ENCODE measurements at regions not wholly inside any gene's neighbourhood (a gene's known extent, or its start where the extent isn't known, plus 50 kb on each side); places are given as distances from the start of the nearest gene placed in this dataset.

GRCh38 chr11:15374418-15374817 lies 259.7 kb downstream of the INSC start:
- TF ChIP-seq EP300 (IDR thresholded peaks at IDR 0.05; ENCODE audit: low read depth) (no peak), POLR2AphosphoS5 (IDR thresholded peaks at IDR 0.05) (no peak), POLR2A (IDR thresholded peaks at IDR 0.05) (no peak), CTCF (IDR thresholded peaks at IDR 0.05) (no peak)
- Histone ChIP-seq H3K27me3 (no peaks in the 10 kb centered on the region), H3K36me3 (no peaks in the 10 kb centered on the region), H3K4me3 (no peak overlapping the region), H3K4me1 (no peaks in the 10 kb centered on the region), H3K9me3 (no peaks in the 10 kb centered on the region), H3K27ac (no peak overlapping the region)
- 77 to 80% methylated on average over 2 of the region's 2 CpGs for WGBS, 2 donors (ENCODE audit: low coverage in 1 of 2)
- no peak for DNase-seq
- intact Hi-C loops (cut with DNase I; ENCODE audit: low total_unique reads) (no loop called here), in situ Hi-C loops (cut with MboI; ENCODE audit: low pct_ligation_motif_present in 1 of 4, low pct_unique_long_range_greater_than_20kb in 1 of 4, low sequenced_read_pairs in 3 of 4) (no loop called here)

GRCh38 chr11:15378941-15379340 lies 264.2 kb downstream of the INSC start:
- intact Hi-C loops (cut with DNase I; ENCODE audit: low total_unique reads) (no loop called here), in situ Hi-C loops (cut with MboI; ENCODE audit: low pct_ligation_motif_present in 1 of 4, low pct_unique_long_range_greater_than_20kb in 1 of 4, low sequenced_read_pairs in 3 of 4) (no loop called here)
- H3K27ac ChIP-seq, result no peak overlapping the region
- TF ChIP-seq POLR2A (IDR thresholded peaks at IDR 0.05) (no peak), CTCF (IDR thresholded peaks at IDR 0.05) (no peak), POLR2AphosphoS5 (IDR thresholded peaks at IDR 0.05) (no peak), EP300 (IDR thresholded peaks at IDR 0.05; ENCODE audit: low read depth) (no peak)
- no peaks in the 10 kb centered on the region for H3K9me3 ChIP-seq
- H3K36me3 ChIP-seq, result no peaks in the 10 kb centered on the region
- H3K4me3 ChIP-seq, result no peak overlapping the region
- DNase-seq, result no peak
- H3K27me3 ChIP-seq, result no peaks in the 10 kb centered on the region
- WGBS, 2 donors (ENCODE audit: low coverage in 1 of 2), result 58% methylated on average over 2 of the region's 2 CpGs; no CpG with 5 or more reads in 1 of the 2 donors
- H3K4me1 ChIP-seq, result no peaks in the 10 kb centered on the region

GRCh38 chr11:15379483-15379882 lies 264.8 kb downstream of the INSC start:
- no peak overlapping the region for H3K4me3 ChIP-seq
- H3K9me3 ChIP-seq, result no peaks in the 10 kb centered on the region
- no peaks in the 10 kb centered on the region for H3K27me3 ChIP-seq
- TF ChIP-seq CTCF (IDR thresholded peaks at IDR 0.05), result no peak
- no peak for TF ChIP-seq POLR2A (IDR thresholded peaks at IDR 0.05)
- TF ChIP-seq EP300 (IDR thresholded peaks at IDR 0.05; ENCODE audit: low read depth), result no peak
- no peak for TF ChIP-seq POLR2AphosphoS5 (IDR thresholded peaks at IDR 0.05)
- in situ Hi-C loops (cut with MboI; ENCODE audit: low pct_ligation_motif_present in 1 of 4, low pct_unique_long_range_greater_than_20kb in 1 of 4, low sequenced_read_pairs in 3 of 4), result no loop called here
- 92 to 100% methylated on average over 1 to 4 of the region's 4 CpGs for WGBS, 2 donors (ENCODE audit: low coverage in 1 of 2)
- H3K4me1 ChIP-seq, result no peaks in the 10 kb centered on the region
- no peaks in the 10 kb centered on the region for H3K36me3 ChIP-seq
- no peak for DNase-seq
- intact Hi-C loops (cut with DNase I; ENCODE audit: low total_unique reads), result no loop called here
- no peak overlapping the region for H3K27ac ChIP-seq

GRCh38 chr11:15390857-15391256 lies 276.1 kb downstream of the INSC start:
- Histone ChIP-seq H3K4me1 (no peaks in the 10 kb centered on the region), H3K27ac (no peak overlapping the region), H3K36me3 (no peaks in the 10 kb centered on the region), H3K9me3 (peaks cover 0 to 10% of the 10 kb centered on the region in 2 donors), H3K27me3 (no peaks in the 10 kb centered on the region), H3K4me3 (no peak overlapping the region)
- intact Hi-C loops (cut with DNase I; ENCODE audit: low total_unique reads) (no loop called here), in situ Hi-C loops (cut with MboI; ENCODE audit: low pct_ligation_motif_present in 1 of 4, low pct_unique_long_range_greater_than_20kb in 1 of 4, low sequenced_read_pairs in 3 of 4) (no loop called here)
- WGBS, 2 donors (ENCODE audit: low coverage in 1 of 2), result 50 to 60% methylated on average over 1 of the region's 1 CpG
- no peak for TF ChIP-seq EP300 (IDR thresholded peaks at IDR 0.05; ENCODE audit: low read depth)
- TF ChIP-seq POLR2A (IDR thresholded peaks at IDR 0.05), result no peak
- TF ChIP-seq CTCF (IDR thresholded peaks at IDR 0.05), result no peak
- no peak for TF ChIP-seq POLR2AphosphoS5 (IDR thresholded peaks at IDR 0.05)
- DNase-seq, result no peak
